Adrenal gland (tissue), 5 donors: ENCODE measurements at regions not wholly inside any gene's neighbourhood (a gene's known extent, or its start where the extent isn't known, plus 50 kb on each side); places are given as distances from the start of the nearest gene placed in this dataset.

ENCODE experiments used
- POLR2A ChIP-seq, 2 donors: fragments of 450-650 bp; IDR thresholded peaks; one replicate each; pipeline ENCODE4 v1.6.1; 2017; ENCODE audit warnings: antibody characterized with exemption in 2 of 2, mild to moderate bottlenecking in 2 of 2, moderate library complexity in 1 of 2
- TF ChIP-seq, protein P1 (sequence below), 6 experiments: fragments of 450-650 bp in 4 of 6; fragments of 200-600 bp in 2 of 6; sonication (generic) in 1 of 6; IDR thresholded peaks; 1 replicate in 5 of 6; 2 replicates in 1 of 6; pipeline versions ENCODE4 v1.5.1 to v1.8.0; 2016 to 2021; ENCODE audit warnings: antibody characterized with exemption in 6 of 6, mild to moderate bottlenecking in 2 of 6, moderate library complexity in 1 of 6
- donor health status: DM: no; HTN: no; CAD: no.

DNA sequence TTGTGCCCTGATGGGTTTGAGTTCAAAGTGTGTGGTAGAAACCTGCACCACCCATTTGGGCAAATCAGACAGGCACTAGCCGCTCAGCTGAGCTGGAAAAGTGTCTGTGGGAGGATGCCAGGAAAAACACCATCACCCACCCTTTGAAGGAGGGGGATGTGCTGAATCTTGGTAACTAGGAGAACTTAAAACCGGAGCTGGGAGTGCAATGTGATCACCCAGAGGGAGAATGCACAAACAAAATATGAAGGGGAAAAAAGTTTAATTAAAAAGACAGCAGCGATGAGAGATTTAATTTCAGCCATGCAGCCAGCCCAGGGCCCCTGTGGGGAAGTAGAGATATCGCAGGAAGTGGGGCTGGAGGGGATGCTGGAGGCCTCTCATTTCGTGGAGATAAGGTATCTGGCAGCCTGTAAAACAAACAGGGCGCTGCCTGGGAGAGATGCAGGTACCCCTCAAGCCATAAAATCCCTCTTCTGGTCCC is 86.8 kb upstream of the BCAR3 start:
- TF ChIP-seq, protein P1, sequence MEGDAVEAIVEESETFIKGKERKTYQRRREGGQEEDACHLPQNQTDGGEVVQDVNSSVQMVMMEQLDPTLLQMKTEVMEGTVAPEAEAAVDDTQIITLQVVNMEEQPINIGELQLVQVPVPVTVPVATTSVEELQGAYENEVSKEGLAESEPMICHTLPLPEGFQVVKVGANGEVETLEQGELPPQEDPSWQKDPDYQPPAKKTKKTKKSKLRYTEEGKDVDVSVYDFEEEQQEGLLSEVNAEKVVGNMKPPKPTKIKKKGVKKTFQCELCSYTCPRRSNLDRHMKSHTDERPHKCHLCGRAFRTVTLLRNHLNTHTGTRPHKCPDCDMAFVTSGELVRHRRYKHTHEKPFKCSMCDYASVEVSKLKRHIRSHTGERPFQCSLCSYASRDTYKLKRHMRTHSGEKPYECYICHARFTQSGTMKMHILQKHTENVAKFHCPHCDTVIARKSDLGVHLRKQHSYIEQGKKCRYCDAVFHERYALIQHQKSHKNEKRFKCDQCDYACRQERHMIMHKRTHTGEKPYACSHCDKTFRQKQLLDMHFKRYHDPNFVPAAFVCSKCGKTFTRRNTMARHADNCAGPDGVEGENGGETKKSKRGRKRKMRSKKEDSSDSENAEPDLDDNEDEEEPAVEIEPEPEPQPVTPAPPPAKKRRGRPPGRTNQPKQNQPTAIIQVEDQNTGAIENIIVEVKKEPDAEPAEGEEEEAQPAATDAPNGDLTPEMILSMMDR (IDR thresholded peaks at IDR 0.05), result no peak
- no peak for TF ChIP-seq POLR2A (IDR thresholded peaks at IDR 0.05)
